Activated T-cell treated with anti-CD3 and anti-CD28 coated beads for 48 hours (primary cell): ENCODE measurements at regions not wholly inside any gene's neighbourhood (a gene's known extent, or its start where the extent isn't known, plus 50 kb on each side); places are given as distances from the start of the nearest gene placed in this dataset.
"Not testable (repeated sequence)": the region's sequence is repeated elsewhere in the genome, so short reads cannot be mapped to it uniquely, and the experiment has no call there.

Source experiments
- DNase-seq: peaks from one replicate; pipeline ENCODE4 v3.0.0-alpha.2; 2020; ENCODE audit warnings: low read depth

DNA sequence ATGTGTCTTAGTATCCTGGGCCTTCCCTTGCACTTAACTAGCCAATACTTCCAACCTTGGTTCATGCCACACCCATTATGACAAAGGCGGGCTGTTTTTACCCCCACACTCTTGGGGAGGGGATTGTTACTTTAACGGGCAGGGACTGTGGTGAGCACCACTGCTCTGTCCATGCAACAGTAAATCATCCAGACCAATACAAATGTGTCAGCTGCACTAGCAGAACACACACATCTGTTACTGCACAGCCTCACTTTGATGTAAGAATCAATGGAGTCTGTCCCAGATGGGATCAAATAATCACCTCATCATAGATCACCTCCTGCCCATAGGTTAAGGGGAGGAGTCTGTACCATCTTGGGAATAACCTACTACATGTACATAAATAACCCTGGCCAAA, 58.1 kb downstream of the NPAP1 start:
- no peak for DNase-seq

DNA sequence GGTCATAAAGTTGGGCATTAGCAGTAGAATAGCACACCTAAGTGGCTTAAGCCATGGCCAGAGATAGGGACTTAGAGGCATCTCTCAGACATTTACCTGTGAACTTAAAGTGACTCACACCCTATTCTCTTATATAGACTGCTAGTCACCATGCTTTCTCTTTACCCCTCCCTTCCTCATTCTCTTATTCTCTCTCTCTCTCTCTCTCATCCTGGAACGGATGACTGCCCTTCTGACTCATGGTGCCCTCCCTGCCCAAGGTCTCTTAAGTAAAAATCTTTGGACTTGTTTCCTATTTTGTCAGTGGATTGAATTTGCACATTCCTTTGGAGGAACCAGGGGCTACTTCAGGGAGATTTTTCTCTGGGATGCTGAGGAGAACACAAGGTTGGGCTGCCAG, 58.8 kb downstream of the NPAP1 start:
- DNase-seq, result no peak

DNA sequence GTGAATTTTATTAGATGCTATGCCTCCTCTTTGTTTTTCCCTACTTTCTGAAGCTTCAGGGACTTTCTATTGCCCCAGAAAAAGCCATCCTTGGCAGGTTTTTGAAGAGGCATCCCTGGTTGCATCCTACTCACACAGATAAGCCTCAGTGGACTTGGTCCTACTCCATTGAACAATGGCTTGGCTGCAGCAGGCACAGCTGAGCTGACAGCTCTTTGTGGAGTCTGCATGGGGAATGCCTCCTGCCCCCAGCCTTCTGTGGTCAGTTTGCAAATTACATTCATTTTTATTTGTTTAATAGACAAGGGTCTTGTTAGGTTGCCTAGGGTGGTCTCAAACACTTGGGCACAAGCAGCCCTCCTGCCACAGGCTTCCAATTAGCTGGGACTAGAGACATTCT, 69.7 kb downstream of the NPAP1 start:
- DNase-seq, result no peak

DNA sequence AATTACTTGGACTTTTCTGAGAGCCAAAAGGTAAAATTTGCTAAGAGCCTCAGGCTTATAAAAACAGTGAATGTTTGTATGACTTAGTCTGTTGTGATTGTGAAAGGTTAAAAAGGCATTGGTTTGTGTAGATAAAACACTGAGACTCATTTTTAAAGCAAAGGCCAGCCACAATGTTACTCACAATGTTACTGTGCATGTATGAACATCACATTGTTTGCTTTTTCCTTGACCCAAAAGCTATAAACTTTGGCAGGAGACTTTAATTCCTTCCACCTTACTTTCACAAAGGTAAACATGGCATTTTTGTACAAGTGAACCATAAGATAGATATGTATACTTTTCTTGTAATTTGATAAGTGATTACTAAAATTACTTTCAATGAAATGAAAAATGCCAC, 70.5 kb downstream of the NPAP1 start:
- DNase-seq, result no peak

DNA sequence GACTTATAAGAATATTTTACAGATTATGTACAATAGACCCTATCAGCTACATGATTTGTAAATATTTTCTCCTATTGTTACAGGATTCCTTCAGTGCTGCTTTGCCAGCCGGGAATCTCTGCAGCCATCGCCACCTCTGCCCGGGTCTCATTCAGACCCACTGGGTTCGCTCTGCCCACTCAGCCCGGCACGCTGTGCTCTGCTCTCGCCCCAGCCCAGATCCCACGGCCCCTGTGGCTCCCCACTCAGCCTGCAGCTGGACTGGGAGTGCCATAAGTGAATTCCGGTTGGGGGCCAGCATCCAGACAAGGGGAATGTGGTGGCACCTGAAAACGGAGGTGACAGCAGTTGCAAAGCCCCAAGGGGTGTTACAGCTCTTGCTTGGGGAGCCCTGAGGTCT, 71.8 kb downstream of the NPAP1 start:
- no peak for DNase-seq

DNA sequence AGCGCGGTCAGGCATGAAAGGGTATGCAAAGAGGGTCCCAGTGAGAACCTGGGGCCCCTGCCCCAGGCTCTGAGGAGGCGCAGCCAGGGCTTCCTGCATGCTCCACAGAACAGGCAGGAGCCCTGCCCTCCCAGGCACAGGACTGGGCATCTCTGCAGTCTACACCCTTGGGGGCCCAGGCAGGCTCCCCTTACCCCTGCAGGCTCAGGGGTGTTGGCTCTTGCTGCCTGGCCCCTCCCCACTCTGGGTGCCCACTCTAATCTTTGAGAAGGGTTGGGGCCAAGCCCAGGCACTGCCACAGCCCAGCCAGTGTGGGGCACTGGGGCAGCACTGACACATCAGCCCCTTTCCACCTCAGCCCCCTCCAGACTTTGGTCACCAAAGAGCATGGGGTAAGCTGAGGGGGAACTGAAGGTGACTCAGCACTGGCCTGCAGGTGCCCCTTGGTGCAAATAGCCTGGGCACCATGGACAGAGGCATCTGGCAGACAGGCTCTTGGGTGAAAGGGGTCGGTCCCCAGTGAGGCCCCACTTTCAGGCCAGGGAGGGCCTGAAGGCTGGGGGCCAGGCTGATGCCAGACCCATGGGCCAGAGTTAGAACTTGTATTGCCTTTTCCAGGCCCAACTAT, 73.4 kb downstream of the NPAP1 start:
- no peak for DNase-seq

DNA sequence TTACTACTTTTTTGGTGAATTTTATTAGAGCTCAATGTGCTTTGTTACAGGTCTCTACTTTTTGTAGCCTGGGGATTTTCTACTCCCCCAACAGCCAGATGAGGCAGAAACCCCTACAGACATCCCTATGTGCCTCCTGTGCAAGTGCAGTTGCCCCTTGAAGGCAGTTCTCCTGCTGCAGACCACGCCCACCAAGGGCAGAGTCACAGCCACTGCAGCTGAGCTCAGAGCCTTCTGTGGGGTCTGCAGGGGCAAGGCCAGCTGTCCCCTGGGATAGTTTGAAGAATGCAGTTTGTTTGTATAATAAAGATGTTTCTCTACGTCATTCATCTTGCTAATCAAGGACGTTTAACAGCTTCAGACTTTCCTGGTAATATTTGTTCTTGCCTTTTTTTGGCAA, 76.8 kb downstream of the NPAP1 start:
- DNase-seq, result no peak

DNA sequence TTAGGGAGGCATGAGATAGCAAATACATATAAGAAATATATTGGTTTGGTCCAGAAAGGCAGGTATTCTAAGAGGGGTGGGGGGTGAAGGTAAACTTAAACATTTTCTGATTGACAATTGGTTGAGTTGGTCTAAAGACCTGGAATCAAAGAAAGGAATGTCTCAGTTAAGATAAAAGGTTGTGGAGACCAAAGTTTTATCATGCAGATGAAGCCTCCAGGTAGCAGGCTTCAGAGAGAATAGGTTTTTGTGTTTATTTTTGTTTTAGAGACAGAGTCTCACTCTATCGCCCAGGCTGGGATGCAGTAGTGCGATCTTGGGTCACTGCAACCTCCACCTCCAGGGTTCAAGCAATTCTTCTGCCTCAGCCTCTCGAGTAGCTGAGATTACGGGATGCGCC, 80.5 kb downstream of the NPAP1 start:
- no peak for DNase-seq

DNA sequence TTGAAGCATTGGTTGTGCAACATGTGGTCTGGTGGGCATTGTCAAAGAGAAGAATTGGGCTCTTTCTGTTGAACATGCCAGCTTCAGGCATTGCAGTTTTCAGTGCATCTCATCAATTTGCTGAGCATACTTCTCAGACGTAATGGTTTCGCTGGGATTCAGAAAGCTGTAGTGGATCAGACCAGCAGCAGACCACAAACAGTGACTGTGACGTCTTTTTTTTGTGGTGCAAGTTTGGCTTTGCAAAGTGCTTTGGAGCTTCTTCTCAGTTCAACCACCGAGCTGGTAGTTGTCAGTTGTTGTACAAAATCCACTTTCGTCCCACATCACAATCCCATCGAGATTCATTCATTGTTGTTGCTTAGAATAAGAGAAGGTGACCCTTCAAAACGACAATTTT, 84.5 kb downstream of the NPAP1 start:
- DNase-seq, result no peak

DNA sequence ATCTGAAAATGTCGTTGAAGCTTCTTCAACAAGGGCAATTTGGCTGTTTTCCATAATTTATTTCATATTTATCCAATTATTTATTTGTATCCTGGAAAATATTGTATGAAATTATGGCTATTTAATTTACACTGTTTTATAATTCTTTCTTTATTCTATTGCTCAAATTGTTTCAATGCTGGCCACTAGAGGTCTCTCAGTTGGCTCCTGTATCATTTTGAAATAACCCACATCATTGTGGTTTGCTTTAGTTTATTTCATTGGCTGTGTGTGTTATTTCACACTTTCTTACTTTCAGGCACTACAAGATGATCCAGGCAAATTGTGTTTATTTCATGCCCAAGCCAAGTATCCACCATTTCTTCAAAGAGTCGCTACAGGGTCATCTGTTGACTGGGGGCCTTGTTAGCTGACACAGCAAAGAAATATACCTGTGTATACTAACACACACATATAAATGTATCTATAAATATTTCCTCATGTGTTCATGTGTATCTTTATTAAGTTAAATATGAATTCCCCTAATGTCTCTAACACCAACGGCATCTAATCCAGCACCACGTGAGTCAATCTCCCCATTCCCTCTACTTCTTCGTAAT, 86.2 kb downstream of the NPAP1 start:
- DNase-seq, result no peak

DNA sequence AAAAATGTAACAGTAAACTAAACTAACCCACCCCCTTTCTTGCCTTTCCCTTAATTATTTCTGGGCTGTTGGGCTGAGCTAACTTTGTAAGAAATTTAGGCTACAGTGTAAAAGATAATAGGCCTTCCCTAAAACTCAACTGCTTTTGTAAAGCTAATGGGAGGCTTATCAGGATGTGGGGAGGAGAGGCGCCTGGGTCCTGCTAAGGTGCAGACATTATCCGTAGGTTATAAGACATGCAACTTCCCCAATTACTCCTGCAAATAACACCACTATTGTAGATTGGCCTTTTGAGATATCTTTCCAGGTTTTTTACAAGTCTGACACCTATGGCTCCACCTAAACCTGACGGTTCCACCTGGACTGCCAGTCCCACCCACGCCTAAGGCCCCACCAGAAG, 88.3 kb downstream of the NPAP1 start:
- no peak for DNase-seq

DNA sequence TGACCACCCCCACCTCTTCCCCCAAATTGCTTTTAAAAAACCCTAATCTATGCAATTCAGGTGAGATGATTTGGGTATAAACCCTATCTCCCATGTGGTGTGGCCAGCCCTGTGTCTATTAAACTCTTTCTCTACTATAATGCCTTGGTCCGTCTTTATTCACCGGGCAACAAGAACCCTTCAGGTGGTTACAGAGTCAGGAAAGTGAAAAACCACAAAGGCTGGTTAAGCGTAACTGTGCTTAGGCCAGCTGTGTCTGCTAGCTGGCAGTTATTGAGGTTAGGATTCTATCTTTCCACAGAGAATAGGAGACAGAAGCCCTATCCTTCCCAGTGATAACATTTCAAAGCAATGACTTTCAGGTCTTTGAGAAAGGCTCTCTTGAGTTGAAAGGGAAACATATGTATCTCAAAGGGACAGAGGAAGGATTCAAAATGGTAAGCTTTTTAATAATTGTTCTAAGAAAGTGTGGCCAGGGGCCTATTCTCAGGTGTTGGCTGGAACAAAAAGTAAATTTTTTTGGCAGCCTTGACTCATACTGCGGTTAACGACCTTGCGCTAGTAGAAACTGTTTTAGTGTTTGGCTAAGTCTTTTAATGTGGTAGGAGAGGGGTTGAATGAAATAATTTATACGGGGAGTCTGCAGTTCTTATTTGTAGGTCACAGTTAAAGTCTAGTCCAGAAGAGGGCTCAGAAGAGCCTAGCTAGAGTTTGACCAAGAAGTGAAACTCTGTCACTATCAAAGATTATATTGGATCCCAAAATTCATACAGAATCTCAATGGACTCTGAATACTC, 89.0 kb downstream of the NPAP1 start:
- no peak for DNase-seq

DNA sequence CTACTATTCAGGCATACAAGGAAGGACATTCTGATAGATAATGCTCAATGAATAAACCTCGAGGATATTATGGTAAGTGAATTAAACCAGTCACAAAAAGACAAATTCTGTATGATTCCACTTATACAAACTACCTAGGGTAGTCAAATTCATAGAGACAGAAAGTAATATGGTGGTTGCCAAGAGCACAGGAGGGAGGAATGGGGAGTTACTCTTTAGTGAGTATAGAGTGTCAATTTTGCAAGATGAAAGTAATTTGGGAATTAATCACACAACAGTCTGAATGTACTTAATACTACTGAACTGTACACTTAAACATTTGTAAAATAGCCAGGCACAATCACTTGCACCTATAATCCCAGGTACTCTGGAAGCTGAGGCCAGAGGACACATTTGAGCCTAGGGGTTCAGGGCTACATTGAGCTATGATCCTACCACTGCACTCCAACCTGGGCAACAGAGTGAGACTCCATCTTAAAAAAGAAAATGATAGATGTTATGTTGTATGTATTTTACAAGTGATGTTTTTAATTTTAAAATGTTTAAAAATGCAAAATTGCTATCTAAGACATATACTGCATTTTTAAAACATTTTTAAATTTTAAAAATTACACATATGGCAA, 91.0 kb downstream of the NPAP1 start:
- DNase-seq, result no peak

DNA sequence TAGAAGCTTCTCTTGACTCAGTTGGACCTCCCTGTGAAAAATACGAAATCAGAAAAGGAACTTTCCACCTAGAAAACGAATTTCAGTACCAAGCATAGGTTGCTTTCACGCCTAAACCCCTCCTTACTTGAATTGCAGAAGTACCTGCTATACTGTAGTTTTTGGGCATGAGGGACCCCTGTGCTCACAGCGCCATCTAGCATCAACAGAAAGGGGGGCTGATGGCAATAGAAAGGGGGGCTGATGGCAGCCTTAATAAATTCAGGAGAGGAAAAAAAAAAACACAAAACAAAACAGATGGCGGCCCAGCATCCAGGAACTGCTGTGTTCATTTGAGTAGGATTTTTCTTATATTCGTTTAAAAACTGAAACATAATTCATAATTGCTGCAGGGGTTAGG, 96.7 kb downstream of the NPAP1 start:
- DNase-seq, result no peak

DNA sequence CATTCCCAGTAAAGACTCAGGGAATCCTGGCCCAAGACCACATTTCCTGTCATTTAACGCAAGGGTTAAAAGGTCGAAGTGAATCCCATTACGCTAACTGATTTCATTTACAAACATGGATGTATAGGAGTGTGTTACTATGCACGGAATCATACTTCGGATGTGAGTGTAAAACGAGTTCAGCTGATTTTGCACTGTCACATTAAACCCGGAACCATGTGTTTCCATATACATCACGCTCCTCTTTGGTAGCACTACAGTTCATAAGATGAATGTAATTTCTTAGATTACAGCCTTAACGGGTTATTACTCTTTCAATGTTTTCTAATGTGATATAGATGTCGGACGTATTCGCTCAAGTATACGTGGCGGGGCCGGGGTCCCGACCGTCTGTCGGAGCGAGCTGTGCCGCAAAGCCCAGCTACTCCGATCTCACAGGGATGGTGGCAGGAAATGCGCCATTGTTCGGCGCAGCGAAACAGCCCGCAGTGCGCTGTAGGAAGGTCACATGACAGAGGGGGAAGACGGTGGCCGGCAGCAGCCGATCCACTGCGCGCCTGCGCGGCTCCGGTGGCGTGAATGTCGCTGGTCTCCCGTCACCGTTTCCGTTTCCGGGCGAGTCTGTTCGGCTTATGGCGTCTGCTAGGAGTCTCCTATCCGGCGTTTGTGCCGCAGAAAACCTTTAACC, 97.3 kb downstream of the NPAP1 start:
- peak; percentile 58 for DNase-seq

DNA sequence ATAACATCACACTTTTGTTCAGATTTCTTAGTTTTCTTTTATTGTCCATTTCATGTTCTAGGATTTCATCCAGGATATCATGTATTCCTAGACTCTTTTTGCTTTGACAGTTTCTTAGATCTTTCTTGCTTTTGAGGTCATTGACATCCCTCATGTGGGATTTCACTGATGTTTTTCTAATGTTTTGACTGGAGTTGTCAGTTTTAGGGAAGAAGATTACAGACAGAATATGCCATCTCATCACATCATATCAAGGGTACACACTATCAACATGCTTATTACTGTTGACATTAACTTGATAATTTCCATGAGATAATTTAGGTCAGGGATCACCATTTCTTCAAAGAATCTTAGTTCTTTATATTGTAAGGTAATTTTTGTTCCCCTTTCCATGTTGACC, 101.7 kb downstream of the NPAP1 start:
- no peak for DNase-seq

DNA sequence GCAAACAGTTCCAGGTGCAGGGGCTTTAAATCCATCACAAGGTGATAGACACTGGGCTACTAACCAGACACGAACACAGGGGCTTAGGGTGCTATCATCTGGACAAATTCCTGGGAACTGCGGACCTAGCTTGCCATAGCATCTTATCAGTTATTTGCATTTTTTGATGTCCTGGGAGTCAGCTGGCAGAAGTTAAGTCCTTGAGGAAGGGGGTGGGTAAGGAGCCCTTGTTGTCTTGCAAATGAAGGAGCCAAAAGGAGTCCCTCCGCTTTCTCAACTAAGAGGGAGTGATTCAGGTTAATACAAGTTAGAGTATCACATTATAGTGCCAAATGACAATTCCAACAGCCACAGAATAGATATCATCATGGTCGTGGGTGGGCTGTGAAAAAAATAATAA, 108.9 kb downstream of the NPAP1 start:
- no peak for DNase-seq

DNA sequence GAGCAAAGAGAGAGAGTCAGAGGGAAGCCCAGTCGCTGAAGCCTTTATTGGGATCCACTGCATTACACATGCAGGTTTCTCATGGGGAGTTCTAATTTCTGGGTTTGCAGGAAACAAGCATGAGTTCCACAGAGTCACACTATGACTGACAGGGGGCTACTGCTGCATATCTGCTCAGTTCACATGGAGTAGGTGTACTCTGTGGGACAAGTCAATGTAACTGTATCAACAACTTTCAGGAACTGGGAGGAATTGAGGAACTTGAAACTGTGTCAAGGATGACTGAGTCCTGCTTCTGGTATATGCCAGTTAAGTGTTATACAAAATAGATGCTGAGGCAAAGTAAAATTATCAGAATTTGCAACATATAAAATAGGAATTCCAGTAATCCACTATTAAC, 110.8 kb downstream of the NPAP1 start:
- no peak for DNase-seq

DNA sequence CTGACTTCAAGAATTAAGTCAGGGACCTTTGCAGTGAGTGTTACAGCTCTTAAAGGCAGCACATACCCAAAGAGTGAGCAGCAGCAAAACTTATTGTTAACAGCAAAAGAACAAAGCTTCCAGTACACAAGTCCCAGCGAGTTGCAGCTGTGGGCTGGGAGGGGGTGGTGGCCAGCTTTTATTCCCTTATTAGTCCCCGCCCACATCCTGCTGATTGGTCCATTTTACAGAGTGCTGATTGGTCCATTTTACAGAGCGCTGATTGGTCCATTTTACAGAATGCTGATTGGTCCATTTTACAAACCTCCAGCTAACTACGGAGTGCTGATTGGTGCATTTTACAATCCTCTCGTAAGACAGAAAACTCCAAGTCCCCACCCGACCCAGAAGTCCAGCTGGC, 127.0 kb downstream of the NPAP1 start:
- not testable (repeated sequence) for DNase-seq

DNA sequence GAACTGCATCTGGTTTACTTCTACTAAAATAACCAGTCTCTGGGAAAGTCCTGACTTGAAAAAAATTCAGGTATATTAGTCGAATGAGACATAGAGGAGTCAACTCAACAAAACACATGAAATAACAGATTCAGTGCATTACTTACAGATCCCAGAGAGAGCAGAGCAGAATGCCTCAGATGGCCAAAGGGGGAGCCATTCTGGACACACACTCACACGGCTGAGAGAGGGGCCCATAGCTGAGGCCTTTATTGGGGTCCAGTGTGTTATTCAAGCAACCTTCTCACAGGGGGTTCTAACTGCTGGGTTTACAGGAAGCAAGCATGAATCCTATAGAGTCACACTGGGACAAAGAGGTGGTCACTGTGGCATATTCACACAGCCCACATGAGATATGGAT, 135.1 kb upstream of the SNRPN start:
- DNase-seq, result no peak

DNA sequence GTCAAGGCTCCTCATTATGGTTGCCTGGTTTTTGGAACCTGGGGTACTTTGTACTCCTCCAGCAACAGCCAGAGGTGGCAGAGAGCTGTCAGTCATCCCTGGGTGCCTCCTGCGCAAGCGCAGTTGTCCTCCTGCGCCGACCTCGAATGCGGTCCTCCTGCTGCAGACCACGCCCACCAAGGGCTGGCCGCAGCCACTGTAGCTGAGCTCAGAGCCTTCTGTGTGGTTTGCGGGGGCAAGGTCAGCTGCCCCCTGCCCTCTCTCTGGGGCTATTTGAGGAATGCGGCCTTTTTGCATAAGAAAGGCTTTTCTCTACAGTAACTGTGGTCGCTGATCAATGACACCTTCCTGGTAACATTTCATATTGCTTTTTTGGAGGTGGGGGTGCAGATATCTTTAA, 131.3 kb upstream of the SNRPN start:
- no peak for DNase-seq

DNA sequence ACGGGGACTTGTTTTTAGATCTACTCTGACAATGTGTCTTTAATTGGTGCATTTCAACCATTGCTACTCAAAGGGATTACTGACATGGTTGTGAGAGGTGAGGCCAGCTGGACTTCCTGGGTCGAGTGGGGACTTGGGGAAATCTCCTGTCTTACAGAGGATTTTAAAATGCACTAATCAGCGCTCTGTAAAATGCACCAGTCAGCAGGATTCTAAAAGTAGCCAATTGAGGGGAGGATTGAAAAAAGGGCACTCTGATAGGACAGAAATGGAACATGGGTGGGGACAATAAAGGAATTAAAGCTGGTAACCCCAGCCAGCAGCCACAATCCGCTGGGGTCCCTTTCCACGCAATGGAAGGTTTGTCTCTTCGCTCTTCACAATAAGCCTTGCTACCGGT, 122.5 kb upstream of the SNRPN start:
- no peak for DNase-seq

DNA sequence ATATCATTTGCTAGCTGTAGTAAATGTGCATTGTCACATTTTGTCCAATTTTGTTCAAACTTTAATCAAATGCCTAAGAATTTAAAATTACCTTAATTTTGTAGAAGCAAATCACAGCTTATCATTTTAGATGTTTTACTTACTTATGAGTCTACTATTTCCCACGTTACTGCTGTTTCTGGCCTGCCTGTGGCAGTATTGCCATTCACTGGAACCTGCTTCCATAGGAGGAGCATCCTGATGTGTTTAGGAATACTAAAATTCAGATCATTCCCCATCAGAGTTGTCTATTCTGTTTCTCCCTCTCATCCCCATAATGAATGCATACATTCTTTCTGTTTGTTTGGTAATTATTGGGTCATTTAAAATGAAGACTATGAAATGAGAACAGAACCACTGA, 119.5 kb upstream of the SNRPN start:
- no peak for DNase-seq
